Heart left ventricle (tissue), 13 donors: ENCODE measurements at regions not wholly inside any gene's neighbourhood (a gene's known extent, or its start where the extent isn't known, plus 50 kb on each side); places are given as distances from the start of the nearest gene placed in this dataset.

ENCODE experiments used
- CTCF ChIP-seq, 12 donors: fragments of 200-600 bp; sonication (generic) in 4 of 12; IDR thresholded peaks; one replicate each; pipeline versions ENCODE4 v1.5.0 to v1.8.0; 2018 to 2022; ENCODE audit warnings: antibody characterized with exemption in 12 of 12, mild to moderate bottlenecking in 5 of 12
- POLR2A ChIP-seq, 2 donors: fragments of 450-650 bp; IDR thresholded peaks; one replicate each; pipeline ENCODE4 v1.6.1; 2017; ENCODE audit warnings: antibody characterized with exemption in 2 of 2, mild to moderate bottlenecking in 2 of 2, moderate library complexity in 2 of 2
- donor health status: ischemic (EF 13 %, LVEDD 7.1; RV severe dilation, severe dysfunction).
- donor health status: DM: no; HTN: yes; CAD: no.
- donor health status: DM: no; HTN: no; CAD: no.
- donor health status: ischemic (EF 25% LVEDD 6.9; RV normal size, moderate dysfunction).
- donor health status: ischemic (EF 25% LVEDD 5.7; RV mildly dilated, moderate dysfunction).
- donor health status: ischemic (EF 35%, LVEDD 5.7; RV mildly dilated, moderate dysfunction).
- donor health status: nonischemic (EF 11% LVEDD 7.7; RV severe dilation, severe dysfunction).
- donor health status: DM: yes; HTN: yes; CAD: no.
- donor health status: PGD.
- donor health status: ischemic (EF 29% LVEDD 5.4; RV normal size, mild dysfunction).
- donor health status: nonischemic (EF 23%, LVEDD 6.1; RV moderate dilation, normal function).

GRCh38 chr11:115843111-115843510 is 338.9 kb upstream of the CADM1 start:
- TF ChIP-seq CTCF (IDR thresholded peaks at IDR 0.05) (no peak), POLR2A (IDR thresholded peaks at IDR 0.05) (no peak)
